GM12878 (cell line): ENCODE measurements at regions not wholly inside any gene's neighbourhood (a gene's known extent, or its start where the extent isn't known, plus 50 kb on each side); places are given as distances from the start of the nearest gene placed in this dataset.

ENCODE experiments used
- ATAC-seq: fragments of 200-7000 bp; cut with Tn5 transposase; 3 replicates; pipeline ENCODE4 v1.9.1; 2020; ENCODE audit warnings: mild to moderate bottlenecking, moderate library complexity
- BruUV-seq: library from RNA; stranded (reverse); fragments of 400-500 nt; replicated peaks from 2 replicates; lab custom pipeline; 2021; lab: Mats Ljungman, UMichigan
- CTCF ChIA-PET: fragments of 300-600 bp; sonication (Branson Sonifier 250); formaldehyde crosslinking; extraction: SDS; loops from one replicate; lab custom pipeline; 2021; ENCODE audit warnings: inconsistent platforms; lab: Yijun Ruan, JAX
- POLR2A ChIA-PET: fragments of 350-600 bp; formaldehyde crosslinking; extraction: SDS; loops from one replicate; lab custom pipeline; 2021; ENCODE audit warnings: inconsistent platforms; lab: Charles Lee
- RAD21 ChIA-PET: fragments of 300-600 bp; sonication (Branson Sonifier 250); formaldehyde crosslinking; loops from one replicate; lab custom pipeline; 2023; ENCODE audit warnings: antibody characterized with exemption; ENCODE audit not compliant: unreplicated experiment; lab: Charles Lee
- SMC1A ChIA-PET: fragments of 300-600 bp; sonication (Branson Sonifier 250); formaldehyde crosslinking; loops from one replicate; lab custom pipeline; 2023; ENCODE audit not compliant: unreplicated experiment, uncharacterized antibody; lab: Charles Lee
- DNase-seq: peaks from one replicate; pipeline ENCODE4 v3.0.0-alpha.2; 2011; ENCODE audit warnings: low read depth, low spot score
- FAIRE-seq: peaks from 3 replicates; lab custom pipeline; 2011; peaks lifted over from hg19 to GRCh38; lab: Jason Lieb, UNC
- H2AFZ ChIP-seq: 2 replicates; pipeline ENCODE4 v1.6.0; 2011; ENCODE audit warnings: low read depth, low read length, control low read depth; ENCODE audit not compliant: control insufficient read depth
- H3K27ac ChIP-seq: 2 replicates; pipeline ENCODE4 v1.5.1; 2011; ENCODE audit warnings: control low read depth; ENCODE audit not compliant: control insufficient read depth, insufficient read depth
- H3K27me3 ChIP-seq, 2 experiments: replicated peaks in 1 of 2; 2 replicates each; pipeline versions ENCODE4 v1.6.0 to v1.6.1; 2011; ENCODE audit warnings: low read length in 1 of 2; ENCODE audit not compliant: control insufficient read depth in 2 of 2, insufficient read depth in 2 of 2
- H3K36me3 ChIP-seq, 2 experiments: 2 replicates each; pipeline ENCODE4 v1.5.1; 2011; ENCODE audit warnings: low read length in 1 of 2; ENCODE audit not compliant: control insufficient read depth in 2 of 2, insufficient read depth in 2 of 2
- H3K4me1 ChIP-seq: 2 replicates; pipeline ENCODE4 v1.6.1; 2011; ENCODE audit warnings: mild to moderate bottlenecking, low read length, moderate library complexity, mixed read lengths; ENCODE audit not compliant: control insufficient read depth, insufficient read depth
- H3K4me2 ChIP-seq: 2 replicates; pipeline ENCODE4 v1.6.0; 2011; ENCODE audit warnings: control low read depth; ENCODE audit not compliant: control insufficient read depth, insufficient read depth
- H3K4me3 ChIP-seq: fragments of 200-600 bp; sonication (generic); 2 replicates; pipeline ENCODE4 v1.5.1; 2016
- H3K79me2 ChIP-seq: 2 replicates; pipeline ENCODE4 v1.6.0; 2011; ENCODE audit warnings: low read length; ENCODE audit not compliant: control insufficient read depth, insufficient read depth
- H3K9ac ChIP-seq: 2 replicates; pipeline ENCODE4 v1.8.0; 2011; ENCODE audit warnings: low read length, control low read depth, mixed read lengths; ENCODE audit not compliant: control insufficient read depth, insufficient read depth
- H3K9me3 ChIP-seq: replicated peaks from 3 replicates; pipeline ENCODE4 v1.5.1; 2011; ENCODE audit warnings: mild to moderate bottlenecking, low read length; ENCODE audit not compliant: control insufficient read depth, insufficient read depth
- H4K20me1 ChIP-seq: 2 replicates; pipeline ENCODE4 v1.6.0; 2011; ENCODE audit not compliant: control insufficient read depth, insufficient read depth
- CBX3 ChIP-seq: fragments of 200-600 bp; sonication (generic); IDR thresholded peaks from 2 replicates; pipeline ENCODE4 v1.6.1; 2016; ENCODE audit warnings: low read depth, borderline replicate concordance
- EGR1 ChIP-seq, 2 experiments: IDR thresholded peaks; 1 replicate in 1 of 2; 2 replicates in 1 of 2; pipeline ENCODE4 v1.6.1; 2011 to 2012; ENCODE audit warnings: low read depth in 2 of 2, low read length in 2 of 2, borderline replicate concordance in 1 of 2, mild to moderate bottlenecking in 1 of 2, moderate library complexity in 1 of 2
- FOXM1 ChIP-seq: IDR thresholded peaks from 2 replicates; pipeline ENCODE4 v1.6.1; 2012; ENCODE audit warnings: low read depth, mild to moderate bottlenecking, inconsistent platforms, low read length, moderate library complexity
- NRF1 ChIP-seq: conservative IDR thresholded peaks from 2 replicates; pipeline ENCODE4 v1.6.1; 2011; ENCODE audit warnings: mild to moderate bottlenecking, low read depth, low read length, improper control_type of control experiment
- POLR2A ChIP-seq: IDR thresholded peaks from 2 replicates; pipeline ENCODE4 v1.6.1; 2011; ENCODE audit warnings: low read depth, mild to moderate bottlenecking, low read length
- SP1 ChIP-seq: IDR thresholded peaks from one replicate; pipeline ENCODE4 v1.6.1; 2011; ENCODE audit warnings: low read depth, low read length
- SPI1 ChIP-seq: IDR thresholded peaks from 2 replicates; pipeline ENCODE4 v1.6.1; 2011; ENCODE audit warnings: low read depth, mild to moderate bottlenecking, low read length, moderate library complexity, borderline replicate concordance; ENCODE audit not compliant: insufficient read depth
- STAT3 ChIP-seq: IDR thresholded peaks from 2 replicates; pipeline ENCODE4 v1.6.1; 2011; ENCODE audit warnings: low read depth, low read length, improper control_type of control experiment
- ZNF24 ChIP-seq: fragments of 450-650 bp; IDR thresholded peaks from 2 replicates; pipeline ENCODE4 v1.6.1; 2017; ENCODE audit warnings: antibody characterized with exemption, mild to moderate bottlenecking
- ZNF384 ChIP-seq: IDR thresholded peaks from 2 replicates; pipeline ENCODE4 v1.6.1; 2012; ENCODE audit warnings: low read depth, mild to moderate bottlenecking, low read length, improper control_type of control experiment, borderline replicate concordance
- WGBS: methylation state at CpG from one replicate; pipeline ENCODE4 v1.1.6; 2016; ENCODE audit warnings: low lambda C conversion rate; ENCODE audit not compliant: insufficient replicate concordance, insufficient coverage; ENCODE audit errors: missing lambda C conversion rate; 5-methylcytosine and 5-hydroxymethylcytosine counted together
- in situ Hi-C: fragments of 300-500 bp; cut with MboI; formaldehyde crosslinking; loops from 9 replicates; pipeline ENCODE4 v1.14.3; 2018; ENCODE audit warnings: mixed read lengths
- intact Hi-C: fragments of 100-400 bp; cut with micrococcal nuclease; formaldehyde crosslinking; loops from one replicate; pipeline ENCODE4 v1.14.2; 2022; ENCODE audit not compliant: unreplicated experiment
- TF ChIP-seq, protein P1 (sequence below): IDR thresholded peaks from 2 replicates; pipeline ENCODE4 v1.6.1; 2011; ENCODE audit warnings: low read depth, low read length, improper control_type of control experiment, borderline replicate concordance
- TF ChIP-seq, protein P2 (sequence below): fragments of 450-650 bp; IDR thresholded peaks from 2 replicates; pipeline ENCODE4 v1.6.1; 2014; ENCODE audit warnings: mild to moderate bottlenecking
- TF ChIP-seq, protein P3 (sequence below): IDR thresholded peaks from 2 replicates; pipeline ENCODE4 v1.6.1; 2012; ENCODE audit warnings: low read depth, low read length, improper control_type of control experiment
- TF ChIP-seq, protein P4 (sequence below): IDR thresholded peaks from 2 replicates; pipeline ENCODE4 v1.6.1; 2011; ENCODE audit warnings: borderline replicate concordance, low read depth, mild to moderate bottlenecking, moderate library complexity, mixed read lengths, low read length; ENCODE audit not compliant: insufficient read depth; ENCODE audit errors: extremely low read length
- TF ChIP-seq, protein P5 (sequence below): fragments of 450-650 bp; IDR thresholded peaks from 2 replicates; pipeline ENCODE4 v1.6.1; 2018; ENCODE audit warnings: borderline replicate concordance, mild to moderate bottlenecking; ENCODE audit not compliant: partially characterized antibody

DNA sequence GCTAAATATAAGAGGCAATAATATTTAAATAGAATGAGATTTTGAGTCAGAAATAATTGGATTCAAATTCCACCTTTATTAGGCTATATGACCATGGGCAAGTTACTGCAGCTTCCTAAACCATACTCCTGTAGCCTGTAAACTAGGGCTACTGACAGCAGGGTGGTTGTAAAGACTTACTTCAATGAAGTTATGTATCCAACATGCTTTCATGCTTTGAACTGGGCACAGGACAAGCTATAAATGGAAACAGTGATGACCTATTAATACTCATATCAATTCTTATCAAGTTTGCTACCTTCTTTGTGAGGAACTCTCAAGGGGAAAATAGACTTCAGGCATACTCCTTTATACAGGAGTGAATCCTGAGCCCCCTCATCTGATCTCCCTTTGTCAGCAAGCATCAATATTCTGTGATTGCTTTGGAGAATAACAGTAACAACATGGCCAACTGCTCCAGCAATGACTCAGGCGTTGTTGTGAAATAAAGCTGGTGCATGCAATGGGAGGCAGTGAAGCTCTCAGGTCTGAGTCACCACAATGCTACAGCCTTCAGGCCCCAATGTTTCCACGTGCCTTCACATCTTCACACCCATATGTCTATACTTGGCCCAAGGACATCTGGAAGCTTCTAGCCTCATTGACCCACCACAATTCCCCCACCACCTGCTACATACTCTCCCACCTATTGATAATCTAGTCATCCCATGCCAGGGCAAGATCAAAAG lies 102.5 kb downstream of the KCNA4 start (continued):
- no peak for TF ChIP-seq FOXM1
- TF ChIP-seq, protein P1, sequence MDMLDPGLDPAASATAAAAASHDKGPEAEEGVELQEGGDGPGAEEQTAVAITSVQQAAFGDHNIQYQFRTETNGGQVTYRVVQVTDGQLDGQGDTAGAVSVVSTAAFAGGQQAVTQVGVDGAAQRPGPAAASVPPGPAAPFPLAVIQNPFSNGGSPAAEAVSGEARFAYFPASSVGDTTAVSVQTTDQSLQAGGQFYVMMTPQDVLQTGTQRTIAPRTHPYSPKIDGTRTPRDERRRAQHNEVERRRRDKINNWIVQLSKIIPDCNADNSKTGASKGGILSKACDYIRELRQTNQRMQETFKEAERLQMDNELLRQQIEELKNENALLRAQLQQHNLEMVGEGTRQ, result no peak
- TF ChIP-seq POLR2A, result no peak
- TF ChIP-seq, protein P2, sequence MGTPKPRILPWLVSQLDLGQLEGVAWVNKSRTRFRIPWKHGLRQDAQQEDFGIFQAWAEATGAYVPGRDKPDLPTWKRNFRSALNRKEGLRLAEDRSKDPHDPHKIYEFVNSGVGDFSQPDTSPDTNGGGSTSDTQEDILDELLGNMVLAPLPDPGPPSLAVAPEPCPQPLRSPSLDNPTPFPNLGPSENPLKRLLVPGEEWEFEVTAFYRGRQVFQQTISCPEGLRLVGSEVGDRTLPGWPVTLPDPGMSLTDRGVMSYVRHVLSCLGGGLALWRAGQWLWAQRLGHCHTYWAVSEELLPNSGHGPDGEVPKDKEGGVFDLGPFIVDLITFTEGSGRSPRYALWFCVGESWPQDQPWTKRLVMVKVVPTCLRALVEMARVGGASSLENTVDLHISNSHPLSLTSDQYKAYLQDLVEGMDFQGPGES, result no peak
- TF ChIP-seq CBX3, result no peak
- no peak for TF ChIP-seq STAT3
- no peak for TF ChIP-seq NRF1

DNA sequence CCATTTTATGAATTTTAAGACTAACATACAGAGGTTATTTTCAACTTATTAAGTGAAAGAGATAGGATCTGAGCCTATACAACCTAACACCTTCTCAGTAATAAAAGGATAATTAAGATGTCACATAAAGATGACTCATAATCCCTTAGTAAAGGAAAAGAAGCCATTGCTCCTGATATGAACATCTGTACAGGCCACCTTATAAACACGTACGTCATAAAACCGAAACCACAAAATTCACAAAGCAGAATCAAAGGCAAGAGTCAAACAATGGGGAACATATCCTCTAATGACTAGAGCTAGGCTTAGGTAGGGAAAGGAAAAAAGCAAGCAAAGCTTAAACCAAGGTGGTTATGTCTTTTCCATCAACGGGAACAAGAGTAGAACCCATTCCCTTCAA lies 103.5 kb downstream of the KCNA4 start:
- Histone ChIP-seq H3K79me2 (no peaks in the 10 kb centered on the region), H3K27me3 (no peaks in the 10 kb centered on the region), H3K27ac (no peak overlapping the region), H3K9ac (no peak overlapping the region), H3K36me3 (no peaks in the 10 kb centered on the region), H2AFZ (no peak overlapping the region), H3K4me3 (no peak overlapping the region), H4K20me1 (no peaks in the 10 kb centered on the region), H3K4me2 (no peak overlapping the region), H3K9me3 (no peaks in the 10 kb centered on the region), H3K4me1 (no peaks in the 10 kb centered on the region)
- in situ Hi-C loops, result no loop called here
- CTCF ChIA-PET, result no interaction called here
- intact Hi-C loops, result no loop called here
- POLR2A ChIA-PET, result no interaction called here
- ATAC-seq (no peak), DNase-seq (no peak), FAIRE-seq (no peak)
- 59% methylated on average over 4 of the region's 4 CpGs for WGBS
- SMC1A ChIA-PET, result no interaction called here
- RAD21 ChIA-PET, result no interaction called here
- BruUV-seq, result no TSS peak
- TF ChIP-seq, protein P3, sequence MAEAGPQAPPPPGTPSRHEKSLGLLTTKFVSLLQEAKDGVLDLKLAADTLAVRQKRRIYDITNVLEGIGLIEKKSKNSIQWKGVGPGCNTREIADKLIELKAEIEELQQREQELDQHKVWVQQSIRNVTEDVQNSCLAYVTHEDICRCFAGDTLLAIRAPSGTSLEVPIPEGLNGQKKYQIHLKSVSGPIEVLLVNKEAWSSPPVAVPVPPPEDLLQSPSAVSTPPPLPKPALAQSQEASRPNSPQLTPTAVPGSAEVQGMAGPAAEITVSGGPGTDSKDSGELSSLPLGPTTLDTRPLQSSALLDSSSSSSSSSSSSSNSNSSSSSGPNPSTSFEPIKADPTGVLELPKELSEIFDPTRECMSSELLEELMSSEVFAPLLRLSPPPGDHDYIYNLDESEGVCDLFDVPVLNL, result no peak
- TF ChIP-seq SPI1 (no peak), EGR1 (IDR thresholded peaks at IDR 0.05; ENCODE audit: borderline replicate concordance in 1 of 2, low read depth in 2 of 2, low read length in 2 of 2) (no peak), ZNF384 (no peak), SP1 (no peak), ZNF24 (no peak)
- TF ChIP-seq, protein P4, sequence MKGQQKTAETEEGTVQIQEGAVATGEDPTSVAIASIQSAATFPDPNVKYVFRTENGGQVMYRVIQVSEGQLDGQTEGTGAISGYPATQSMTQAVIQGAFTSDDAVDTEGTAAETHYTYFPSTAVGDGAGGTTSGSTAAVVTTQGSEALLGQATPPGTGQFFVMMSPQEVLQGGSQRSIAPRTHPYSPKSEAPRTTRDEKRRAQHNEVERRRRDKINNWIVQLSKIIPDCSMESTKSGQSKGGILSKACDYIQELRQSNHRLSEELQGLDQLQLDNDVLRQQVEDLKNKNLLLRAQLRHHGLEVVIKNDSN, result no peak
- TF ChIP-seq, protein P1, result no peak
- TF ChIP-seq, protein P5, sequence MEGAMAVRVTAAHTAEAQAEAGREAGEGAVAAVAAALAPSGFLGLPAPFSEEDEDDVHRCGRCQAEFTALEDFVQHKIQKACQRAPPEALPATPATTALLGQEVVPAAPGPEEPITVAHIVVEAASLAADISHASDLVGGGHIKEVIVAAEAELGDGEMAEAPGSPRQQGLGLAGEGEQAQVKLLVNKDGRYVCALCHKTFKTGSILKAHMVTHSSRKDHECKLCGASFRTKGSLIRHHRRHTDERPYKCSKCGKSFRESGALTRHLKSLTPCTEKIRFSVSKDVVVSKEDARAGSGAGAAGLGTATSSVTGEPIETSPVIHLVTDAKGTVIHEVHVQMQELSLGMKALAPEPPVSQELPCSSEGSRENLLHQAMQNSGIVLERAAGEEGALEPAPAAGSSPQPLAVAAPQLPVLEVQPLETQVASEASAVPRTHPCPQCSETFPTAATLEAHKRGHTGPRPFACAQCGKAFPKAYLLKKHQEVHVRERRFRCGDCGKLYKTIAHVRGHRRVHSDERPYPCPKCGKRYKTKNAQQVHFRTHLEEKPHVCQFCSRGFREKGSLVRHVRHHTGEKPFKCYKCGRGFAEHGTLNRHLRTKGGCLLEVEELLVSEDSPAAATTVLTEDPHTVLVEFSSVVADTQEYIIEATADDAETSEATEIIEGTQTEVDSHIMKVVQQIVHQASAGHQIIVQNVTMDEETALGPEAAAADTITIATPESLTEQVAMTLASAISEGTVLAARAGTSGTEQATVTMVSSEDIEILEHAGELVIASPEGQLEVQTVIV, result no peak
